Fibroblast of skin of left quadriceps (primary cell): ENCODE measurements at regions not wholly inside any gene's neighbourhood (a gene's known extent, or its start where the extent isn't known, plus 50 kb on each side); places are given as distances from the start of the nearest gene placed in this dataset.

Experiments
- DNase-seq, 2 experiments: peaks; one replicate each; pipeline ENCODE4 v3.0.0-alpha.2; 2013; ENCODE audit warnings: low read depth in 2 of 2

DNA sequence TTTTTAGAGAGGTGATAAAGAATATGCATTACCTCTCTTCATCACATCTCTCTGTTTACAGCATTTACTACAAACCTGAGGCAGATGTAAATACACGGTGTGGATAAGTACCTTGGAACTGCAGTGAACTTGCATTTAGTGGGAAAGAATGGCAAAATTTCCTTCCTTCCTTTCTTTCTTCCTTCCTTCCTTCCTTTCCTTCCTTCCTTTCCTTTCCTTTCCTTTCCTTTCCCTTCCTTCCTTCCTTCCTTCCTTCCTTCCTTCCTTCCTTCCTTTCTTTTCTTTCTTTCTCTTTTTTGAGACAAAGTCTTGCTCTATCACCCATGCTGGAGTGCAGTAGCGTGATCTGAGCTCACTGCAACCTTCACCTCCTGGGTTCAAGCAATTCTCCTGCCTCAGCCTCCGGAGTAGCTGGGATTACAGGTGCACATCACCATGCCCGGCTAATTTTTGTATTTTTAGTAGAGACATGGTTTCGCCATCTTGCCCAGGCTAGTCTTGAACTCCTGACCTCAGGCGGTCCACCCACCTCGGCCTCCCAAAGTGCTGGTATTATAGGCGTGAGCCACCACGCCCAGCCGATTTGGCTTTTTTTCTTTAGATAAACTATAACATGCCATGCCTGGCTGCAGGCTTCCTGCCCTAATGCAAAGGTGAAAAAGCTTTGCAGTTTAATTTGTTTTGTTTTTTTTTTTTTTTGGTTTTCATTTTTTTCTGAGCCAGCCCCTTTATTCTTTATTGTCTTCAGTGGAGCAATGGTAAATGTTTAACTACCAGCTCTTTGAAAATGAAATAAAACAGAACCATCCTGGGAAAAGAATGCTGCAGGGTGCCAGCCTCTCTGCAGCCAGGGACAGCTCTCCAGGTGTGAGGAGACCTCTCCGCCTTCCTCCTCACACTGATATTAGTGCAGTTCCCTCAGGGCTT, 64.2 kb upstream of the NEDD9 start:
- DNase-seq: no peak

DNA sequence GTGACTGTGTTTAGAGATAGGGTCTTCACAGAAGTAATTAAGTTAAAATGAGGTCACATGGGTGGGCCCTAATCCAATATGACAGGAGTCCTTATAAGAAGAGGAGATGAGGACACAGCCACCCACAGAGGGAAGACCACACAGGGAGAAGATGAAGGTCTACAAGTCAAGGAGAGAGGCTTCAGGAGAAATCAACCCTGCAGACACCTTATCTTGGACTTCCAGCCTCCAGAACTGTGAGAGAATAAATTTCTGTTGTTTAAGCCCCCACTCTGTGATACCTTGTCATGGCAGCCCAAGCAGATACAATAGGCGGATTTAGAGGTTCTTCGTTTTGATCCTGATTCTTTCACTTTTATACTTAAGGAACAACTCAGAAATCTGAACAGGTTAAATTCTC, 63.5 kb upstream of the NEDD9 start:
- DNase-seq: no peak

DNA sequence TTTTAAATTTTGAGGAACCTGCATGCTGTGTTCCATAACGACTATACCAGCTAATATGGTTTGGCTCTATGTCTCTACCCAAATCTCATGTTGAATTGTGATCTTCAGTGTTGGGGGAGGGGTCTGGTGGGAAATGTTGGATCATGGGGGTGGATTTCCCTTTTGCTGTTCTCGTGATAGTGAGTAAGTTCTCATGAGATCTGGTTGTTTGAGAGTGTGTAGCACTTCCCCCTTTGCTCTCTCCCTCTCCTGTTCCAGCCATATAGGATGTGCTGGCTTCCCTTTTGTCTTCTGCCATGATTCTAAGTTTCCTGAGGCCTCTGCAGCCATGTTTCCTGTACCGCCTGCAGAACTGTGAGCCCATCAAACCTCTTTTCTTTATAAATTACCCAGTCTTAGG, 61.8 kb upstream of the NEDD9 start:
- DNase-seq: no peak

DNA sequence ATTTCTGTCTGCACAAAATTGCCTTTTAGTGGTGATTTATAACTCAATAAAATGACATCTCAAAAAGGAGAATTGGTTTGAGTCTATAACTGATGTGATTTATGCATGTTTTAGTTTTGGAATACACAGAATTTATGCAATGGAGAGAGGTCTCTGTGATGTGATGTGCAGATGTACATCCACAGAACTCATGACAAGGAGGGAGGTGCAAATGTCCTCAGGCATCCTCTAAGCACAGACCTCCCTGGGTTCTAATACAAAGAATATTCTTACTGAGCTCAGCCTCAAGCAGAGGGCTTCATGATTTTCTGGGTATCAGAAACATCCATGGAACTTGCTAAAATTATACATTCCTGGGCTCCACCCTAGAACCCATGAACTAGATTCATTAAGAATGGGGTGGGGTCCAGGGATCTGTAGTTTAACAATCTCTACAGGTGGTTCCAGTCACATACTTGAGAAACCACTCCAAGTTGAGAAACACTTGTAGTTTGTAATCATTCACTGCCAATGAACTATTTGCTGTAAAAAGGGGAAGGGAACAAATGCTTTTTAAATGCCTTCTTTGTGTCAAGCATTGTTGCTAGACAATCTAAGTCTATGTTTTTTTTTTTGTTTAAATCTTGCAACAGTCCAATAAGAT, 60.2 kb upstream of the NEDD9 start:
- DNase-seq: no peak

DNA sequence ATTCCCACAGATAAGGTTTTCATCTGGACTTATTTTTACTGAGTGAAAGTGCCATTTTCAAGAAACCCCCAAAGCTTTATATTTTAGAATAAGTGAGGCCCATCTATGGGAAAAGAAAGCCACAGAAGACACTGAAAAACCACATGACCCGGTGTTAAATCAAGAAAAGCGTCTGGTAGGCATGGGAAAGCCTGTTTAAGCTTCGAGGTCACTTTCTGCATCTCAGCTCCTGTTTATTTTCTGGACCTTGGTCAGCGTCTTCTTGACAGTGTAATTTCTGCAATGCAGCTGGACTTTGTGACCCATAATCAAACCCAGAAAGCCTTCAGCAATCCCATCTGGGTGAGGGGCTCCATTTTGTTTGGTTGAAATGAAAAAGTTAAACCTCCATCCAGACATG, 59.6 kb upstream of the NEDD9 start:
- DNase-seq: no peak

DNA sequence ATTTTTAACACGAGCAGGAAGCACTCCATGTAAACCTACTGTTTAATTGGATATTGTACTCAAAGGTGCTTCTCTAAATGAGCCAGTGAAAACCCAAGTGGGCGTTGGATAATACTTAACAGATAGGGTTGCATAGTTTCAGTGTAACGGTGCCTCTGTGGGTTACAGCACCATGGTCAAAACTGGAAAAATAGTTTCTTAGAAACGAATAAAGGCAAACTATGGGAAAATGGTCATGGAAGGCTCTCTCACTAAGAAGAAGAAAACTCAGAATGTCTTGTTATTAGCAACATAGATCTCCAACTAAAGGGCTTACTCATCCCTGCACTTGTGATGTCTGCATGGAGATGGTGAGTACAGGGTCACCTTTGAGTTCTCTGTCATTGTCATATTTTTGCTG, 59.1 kb upstream of the NEDD9 start:
- DNase-seq: no peak

DNA sequence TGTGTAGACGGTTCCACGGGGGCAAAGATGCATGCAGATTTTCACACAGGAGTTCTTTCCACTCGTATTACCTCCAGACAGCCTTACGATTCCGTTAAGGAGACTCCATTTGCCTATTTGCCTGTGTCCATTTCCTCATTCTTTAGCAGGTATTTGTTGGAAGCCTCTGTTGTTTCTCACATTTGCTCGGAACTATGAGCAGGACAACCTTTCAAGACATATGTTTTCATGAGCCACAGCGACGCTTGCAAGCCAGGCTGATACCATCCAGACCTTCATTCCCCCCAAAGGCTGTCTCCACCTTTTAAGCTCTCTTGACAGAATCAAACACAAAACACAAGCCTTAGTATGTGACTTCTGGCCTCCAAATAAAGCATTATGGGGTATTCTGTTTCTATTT, 57.6 kb upstream of the NEDD9 start:
- DNase-seq: no peak

DNA sequence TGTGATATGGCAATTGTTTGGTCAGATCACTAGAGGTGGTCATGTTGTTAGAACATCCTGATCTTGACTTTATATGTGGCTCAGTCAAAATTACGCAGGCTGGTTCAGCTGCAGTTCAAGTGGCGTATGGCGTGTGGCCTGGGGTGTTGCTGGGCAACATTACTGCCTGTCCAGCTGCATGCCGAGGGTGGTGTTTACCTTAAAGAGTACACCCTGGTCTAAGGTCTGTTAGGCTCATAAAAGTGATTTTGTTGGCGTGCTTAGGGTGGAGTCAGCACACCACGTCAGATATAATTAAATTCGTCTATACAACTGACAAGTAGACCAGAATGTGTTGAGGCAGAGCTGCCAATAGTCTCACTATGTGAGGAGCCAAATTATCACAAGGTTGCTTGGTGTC, 55.6 kb upstream of the NEDD9 start:
- no peak for DNase-seq

DNA sequence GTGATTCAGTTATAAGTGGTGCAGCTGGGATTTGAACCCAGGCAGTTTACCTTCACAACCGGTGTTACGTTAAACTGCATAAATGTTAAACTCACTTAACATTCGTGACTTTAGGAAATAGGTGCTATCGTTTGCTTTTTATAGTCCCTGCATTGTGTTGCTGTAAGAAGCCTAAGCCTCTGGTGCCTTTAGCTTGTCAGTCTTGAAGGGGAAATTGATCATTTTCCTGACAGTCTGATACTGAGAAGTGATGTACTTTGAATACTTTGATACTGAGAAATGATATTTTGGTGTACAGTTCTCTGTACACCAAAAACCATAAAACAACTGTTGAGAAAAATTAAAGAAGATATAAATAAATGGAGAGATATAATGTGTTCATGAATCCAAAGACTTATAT, 52.5 kb upstream of the NEDD9 start:
- DNase-seq: no peak

DNA sequence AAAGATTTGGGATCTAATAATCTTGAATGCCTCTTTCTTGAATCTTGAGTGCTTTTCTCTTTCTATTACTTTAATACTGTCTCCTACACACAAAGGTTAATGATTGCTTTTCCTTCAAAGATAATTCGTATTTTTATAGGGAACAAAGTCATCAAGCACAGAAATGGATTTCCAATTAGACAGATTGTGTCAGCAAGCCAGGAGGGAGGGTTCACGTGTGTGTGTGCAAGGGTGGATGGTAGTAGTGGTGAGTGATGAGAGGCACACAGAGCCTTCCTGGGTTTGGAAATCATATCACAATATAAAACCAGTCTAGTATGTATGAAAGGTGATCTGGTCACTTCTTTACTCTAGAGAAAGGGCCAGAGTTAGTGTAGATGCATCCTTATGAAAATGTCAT, 51.2 kb upstream of the NEDD9 start:
- no peak for DNase-seq

DNA sequence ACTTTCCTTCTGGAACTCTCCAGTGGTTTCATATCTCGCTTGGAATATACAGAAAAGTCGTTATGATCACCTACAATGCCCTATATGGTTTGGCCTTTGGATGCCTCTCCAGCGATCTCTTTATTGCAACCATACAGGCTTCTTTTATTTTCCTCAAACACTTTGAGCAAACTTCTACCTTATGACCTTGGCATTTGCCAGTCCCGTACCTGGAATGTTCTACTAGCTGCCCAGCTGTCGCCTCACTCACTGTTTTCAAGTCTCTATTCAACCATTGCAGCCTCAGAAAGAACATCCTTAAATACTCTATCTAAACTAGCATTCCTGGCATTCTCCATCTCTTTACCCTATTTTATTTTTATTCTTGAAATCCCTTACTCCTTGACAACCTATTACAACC, 50.4 kb upstream of the NEDD9 start:
- no peak for DNase-seq
